ENCODE measurements at regions not wholly inside any gene's neighbourhood (a gene's known extent, or its start where the extent isn't known, plus 50 kb on each side); places are given as distances from the start of the nearest gene placed in this dataset.

- H3K4me1 ChIP-seq (ENCODE audit: control insufficient read depth in 2 of 3, insufficient read depth in 2 of 3, low read depth in 1 of 3, low read length in 3 of 3), result no peaks in the 10 kb centered on the region
- H3K36me3 ChIP-seq (ENCODE audit: control insufficient read depth in 2 of 3, insufficient read depth in 3 of 3, low read length in 3 of 3), result no peaks in the 10 kb centered on the region
- FAIRE-seq (no peak), DNase-seq (peak in 2 of 5 donors; percentile 45 to 68)
- no peak overlapping the region for H3K9ac ChIP-seq (ENCODE audit: low read length in 3 of 3)
- H3K9me3 ChIP-seq (ENCODE audit: control insufficient read depth in 2 of 3, insufficient read depth in 1 of 3, low read length in 3 of 3), result no peaks in the 10 kb centered on the region
- intact Hi-C loops (cut with DNase I), result no loop called here
- H3K27ac ChIP-seq (ENCODE audit: low read depth in 2 of 2, low read length in 2 of 2), result no peak overlapping the region
- no peak for TF ChIP-seq CTCF (IDR thresholded peaks at IDR 0.05; ENCODE audit: borderline replicate concordance, extremely low read depth, insufficient read depth)
- no peaks in the 10 kb centered on the region for H3K27me3 ChIP-seq (ENCODE audit: control insufficient read depth, insufficient read depth, low read length)
- no peak overlapping the region for H3K4me3 ChIP-seq (ENCODE audit: low read length in 3 of 3)
These were observed 704.2 kb downstream of the EDEM1 start for GRCh38 chr3:5891711-5892110.

GRCh38 chr3:5898106-5898505 is 710.6 kb downstream of the EDEM1 start:
- DNase-seq (no peak), FAIRE-seq (no peak)
- Histone ChIP-seq H3K27me3 (ENCODE audit: control insufficient read depth, insufficient read depth, low read length) (no peaks in the 10 kb centered on the region), H3K4me1 (ENCODE audit: control insufficient read depth in 2 of 3, insufficient read depth in 2 of 3, low read depth in 1 of 3, low read length in 3 of 3) (no peaks in the 10 kb centered on the region), H3K27ac (ENCODE audit: low read depth in 2 of 2, low read length in 2 of 2) (no peak overlapping the region), H3K36me3 (ENCODE audit: control insufficient read depth in 2 of 3, insufficient read depth in 3 of 3, low read length in 3 of 3) (no peaks in the 10 kb centered on the region), H3K9me3 (ENCODE audit: control insufficient read depth in 2 of 3, insufficient read depth in 1 of 3, low read length in 3 of 3) (no peaks in the 10 kb centered on the region), H3K4me3 (ENCODE audit: low read length in 3 of 3) (no peak overlapping the region), H3K9ac (ENCODE audit: low read length in 3 of 3) (no peak overlapping the region)
- intact Hi-C loops (cut with DNase I), result no loop called here
- no peak for TF ChIP-seq CTCF (IDR thresholded peaks at IDR 0.05; ENCODE audit: borderline replicate concordance, extremely low read depth, insufficient read depth)

- Histone ChIP-seq H3K4me1 (ENCODE audit: control insufficient read depth in 2 of 3, insufficient read depth in 2 of 3, low read depth in 1 of 3, low read length in 3 of 3) (no peaks in the 10 kb centered on the region), H3K9ac (ENCODE audit: low read length in 3 of 3) (no peak overlapping the region), H3K4me3 (ENCODE audit: low read length in 3 of 3) (no peak overlapping the region), H3K27me3 (ENCODE audit: control insufficient read depth, insufficient read depth, low read length) (no peaks in the 10 kb centered on the region), H3K27ac (ENCODE audit: low read depth in 2 of 2, low read length in 2 of 2) (no peak overlapping the region), H3K9me3 (ENCODE audit: control insufficient read depth in 2 of 3, insufficient read depth in 1 of 3, low read length in 3 of 3) (no peaks in the 10 kb centered on the region), H3K36me3 (ENCODE audit: control insufficient read depth in 2 of 3, insufficient read depth in 3 of 3, low read length in 3 of 3) (no peaks in the 10 kb centered on the region)
- FAIRE-seq (no peak), DNase-seq (no peak)
- TF ChIP-seq CTCF (IDR thresholded peaks at IDR 0.05; ENCODE audit: borderline replicate concordance, extremely low read depth, insufficient read depth), result no peak
- intact Hi-C loops (cut with DNase I), result no loop called here
These were observed 711.7 kb downstream of the EDEM1 start for GRCh38 chr3:5899014-5899761.

- intact Hi-C loops (cut with DNase I), result no loop called here
- Histone ChIP-seq H3K9me3 (ENCODE audit: control insufficient read depth in 2 of 3, insufficient read depth in 1 of 3, low read length in 3 of 3) (no peaks in the 10 kb centered on the region), H3K9ac (ENCODE audit: low read length in 3 of 3) (no peak overlapping the region), H3K4me1 (ENCODE audit: control insufficient read depth in 2 of 3, insufficient read depth in 2 of 3, low read depth in 1 of 3, low read length in 3 of 3) (no peaks in the 10 kb centered on the region), H3K27me3 (ENCODE audit: control insufficient read depth, insufficient read depth, low read length) (no peaks in the 10 kb centered on the region), H3K4me3 (ENCODE audit: low read length in 3 of 3) (no peak overlapping the region), H3K36me3 (ENCODE audit: control insufficient read depth in 2 of 3, insufficient read depth in 3 of 3, low read length in 3 of 3) (no peaks in the 10 kb centered on the region), H3K27ac (ENCODE audit: low read depth in 2 of 2, low read length in 2 of 2) (no peak overlapping the region)
- no peak for FAIRE-seq
- no peak for TF ChIP-seq CTCF (IDR thresholded peaks at IDR 0.05; ENCODE audit: borderline replicate concordance, extremely low read depth, insufficient read depth)
- DNase-seq, result no peak
These were observed 730.4 kb downstream of the EDEM1 start for GRCh38 chr3:5917932-5918331.

Measured in kidney (tissue), 13 donors.